ENCODE measurements at regions not wholly inside any gene's neighbourhood (a gene's known extent, or its start where the extent isn't known, plus 50 kb on each side); places are given as distances from the start of the nearest gene placed in this dataset.

DNA sequence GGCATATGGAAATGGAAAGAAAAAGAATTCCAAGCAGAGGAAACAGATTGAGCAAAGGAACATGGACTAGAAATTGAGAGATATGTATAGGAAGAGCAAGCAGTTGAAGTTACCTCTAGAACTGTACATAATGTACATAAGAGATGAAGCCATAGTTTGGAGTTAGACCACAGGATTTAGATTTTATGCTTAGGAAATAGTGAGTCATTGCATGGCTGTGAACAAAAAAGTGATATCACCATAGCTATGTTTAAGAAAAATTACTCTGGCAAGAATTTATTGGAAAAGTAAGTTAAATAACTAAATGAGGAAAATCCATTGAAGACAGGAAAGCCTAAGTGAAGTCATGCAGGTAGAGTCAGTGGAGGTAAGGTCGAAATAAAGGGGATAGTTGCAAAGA lies 99.4 kb upstream of the GALNT5 start:
- TF ChIP-seq, protein P1, sequence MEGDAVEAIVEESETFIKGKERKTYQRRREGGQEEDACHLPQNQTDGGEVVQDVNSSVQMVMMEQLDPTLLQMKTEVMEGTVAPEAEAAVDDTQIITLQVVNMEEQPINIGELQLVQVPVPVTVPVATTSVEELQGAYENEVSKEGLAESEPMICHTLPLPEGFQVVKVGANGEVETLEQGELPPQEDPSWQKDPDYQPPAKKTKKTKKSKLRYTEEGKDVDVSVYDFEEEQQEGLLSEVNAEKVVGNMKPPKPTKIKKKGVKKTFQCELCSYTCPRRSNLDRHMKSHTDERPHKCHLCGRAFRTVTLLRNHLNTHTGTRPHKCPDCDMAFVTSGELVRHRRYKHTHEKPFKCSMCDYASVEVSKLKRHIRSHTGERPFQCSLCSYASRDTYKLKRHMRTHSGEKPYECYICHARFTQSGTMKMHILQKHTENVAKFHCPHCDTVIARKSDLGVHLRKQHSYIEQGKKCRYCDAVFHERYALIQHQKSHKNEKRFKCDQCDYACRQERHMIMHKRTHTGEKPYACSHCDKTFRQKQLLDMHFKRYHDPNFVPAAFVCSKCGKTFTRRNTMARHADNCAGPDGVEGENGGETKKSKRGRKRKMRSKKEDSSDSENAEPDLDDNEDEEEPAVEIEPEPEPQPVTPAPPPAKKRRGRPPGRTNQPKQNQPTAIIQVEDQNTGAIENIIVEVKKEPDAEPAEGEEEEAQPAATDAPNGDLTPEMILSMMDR (IDR thresholded peaks at IDR 0.05) = no peak
- no peak for TF ChIP-seq POLR2AphosphoS5 (IDR thresholded peaks at IDR 0.05)
- TF ChIP-seq POLR2A (IDR thresholded peaks at IDR 0.05) = no peak

All from sigmoid colon (tissue), 4 donors.